ENCODE measurements at regions not wholly inside any gene's neighbourhood (a gene's known extent, or its start where the extent isn't known, plus 50 kb on each side); places are given as distances from the start of the nearest gene placed in this dataset.

DNA sequence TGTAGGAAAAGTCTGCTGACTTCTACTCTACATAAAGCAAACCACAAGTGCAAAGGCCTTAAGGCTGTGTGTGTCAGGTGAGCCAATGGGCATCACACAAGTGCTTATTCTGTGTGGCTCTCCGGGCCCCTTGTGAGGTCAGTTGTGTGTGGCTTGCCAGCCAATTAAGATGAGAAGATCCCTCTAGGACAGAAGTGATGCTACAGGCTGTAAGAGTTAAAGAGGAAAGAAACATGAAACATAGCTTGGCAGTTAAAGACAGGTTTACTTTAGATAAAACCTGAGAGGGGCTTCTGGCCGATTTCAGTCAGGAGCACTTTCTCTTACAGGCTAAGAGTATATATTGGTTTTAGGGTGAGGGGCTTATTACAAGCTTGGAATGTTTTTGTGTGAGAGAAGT, 242.4 kb downstream of the NFATC2 start:
- no peak overlapping the region for H3K4me3 ChIP-seq (replicated peaks in 1 of 4; ENCODE audit: control extremely low read depth in 1 of 4, insufficient read depth in 1 of 4, low read depth in 3 of 4, low read length in 4 of 4)
- H3K4me1 ChIP-seq (ENCODE audit: control insufficient read depth, extremely low read depth, insufficient read depth, low read length): no peaks in the 10 kb centered on the region
- no peaks in the 10 kb centered on the region for H3K27me3 ChIP-seq (ENCODE audit: control insufficient read depth, insufficient read depth, low read length)
- no peaks in the 10 kb centered on the region for H4K20me1 ChIP-seq (ENCODE audit: control insufficient read depth, extremely low read depth, insufficient read depth, low read length)
- H3K79me2 ChIP-seq (ENCODE audit: control insufficient read depth, insufficient read depth, low read length): no peaks in the 10 kb centered on the region
- H3K36me3 ChIP-seq (ENCODE audit: control insufficient read depth, insufficient read depth, low read length): no peaks in the 10 kb centered on the region
- H3K9ac ChIP-seq (ENCODE audit: insufficient read depth, low read length): no peak overlapping the region
- no peak overlapping the region for H3K4me2 ChIP-seq (ENCODE audit: extremely low read depth, insufficient read depth, low read length)
- H2AFZ ChIP-seq (ENCODE audit: low read length): no peak overlapping the region
- no peak for DNase-seq (ENCODE audit: low read depth in 2 of 2)
- TF ChIP-seq, protein P1, sequence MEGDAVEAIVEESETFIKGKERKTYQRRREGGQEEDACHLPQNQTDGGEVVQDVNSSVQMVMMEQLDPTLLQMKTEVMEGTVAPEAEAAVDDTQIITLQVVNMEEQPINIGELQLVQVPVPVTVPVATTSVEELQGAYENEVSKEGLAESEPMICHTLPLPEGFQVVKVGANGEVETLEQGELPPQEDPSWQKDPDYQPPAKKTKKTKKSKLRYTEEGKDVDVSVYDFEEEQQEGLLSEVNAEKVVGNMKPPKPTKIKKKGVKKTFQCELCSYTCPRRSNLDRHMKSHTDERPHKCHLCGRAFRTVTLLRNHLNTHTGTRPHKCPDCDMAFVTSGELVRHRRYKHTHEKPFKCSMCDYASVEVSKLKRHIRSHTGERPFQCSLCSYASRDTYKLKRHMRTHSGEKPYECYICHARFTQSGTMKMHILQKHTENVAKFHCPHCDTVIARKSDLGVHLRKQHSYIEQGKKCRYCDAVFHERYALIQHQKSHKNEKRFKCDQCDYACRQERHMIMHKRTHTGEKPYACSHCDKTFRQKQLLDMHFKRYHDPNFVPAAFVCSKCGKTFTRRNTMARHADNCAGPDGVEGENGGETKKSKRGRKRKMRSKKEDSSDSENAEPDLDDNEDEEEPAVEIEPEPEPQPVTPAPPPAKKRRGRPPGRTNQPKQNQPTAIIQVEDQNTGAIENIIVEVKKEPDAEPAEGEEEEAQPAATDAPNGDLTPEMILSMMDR (conservative IDR thresholded peaks at IDR 0.05 in 1 of 2, IDR thresholded peaks at IDR 0.05 in 1 of 2; ENCODE audit: low read depth in 1 of 2, low read length in 2 of 2): no peak
- no peak for TF ChIP-seq EZH2 (IDR thresholded peaks at IDR 0.05; ENCODE audit: low read length, missing control alignments)
- H3K27ac ChIP-seq (ENCODE audit: insufficient read depth, low read length): no peak overlapping the region
- no peaks in the 10 kb centered on the region for H3K9me3 ChIP-seq (ENCODE audit: control insufficient read depth, insufficient read depth, low read depth, low read length)

DNA sequence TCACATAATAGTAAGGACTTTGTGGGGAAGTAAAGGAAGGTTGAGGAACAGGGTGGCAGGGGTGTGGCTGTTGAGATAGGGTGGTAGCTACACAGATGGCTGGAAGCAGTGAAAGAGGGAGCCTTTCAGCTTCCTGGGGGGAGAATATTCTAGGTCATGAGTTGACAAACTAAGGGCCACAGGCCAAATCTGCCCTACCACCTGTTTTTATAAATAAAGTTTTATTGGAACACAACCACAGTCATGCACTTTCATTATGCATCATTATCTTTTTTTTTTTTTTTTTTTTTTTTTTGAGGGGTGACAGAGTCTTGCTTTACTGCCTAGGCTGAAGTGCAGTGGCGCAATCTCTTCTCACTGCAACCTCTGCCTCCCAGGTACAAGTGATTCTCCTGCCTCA, 243.1 kb downstream of the NFATC2 start:
- no peaks in the 10 kb centered on the region for H3K4me1 ChIP-seq (ENCODE audit: control insufficient read depth, extremely low read depth, insufficient read depth, low read length)
- H4K20me1 ChIP-seq (ENCODE audit: control insufficient read depth, extremely low read depth, insufficient read depth, low read length): no peaks in the 10 kb centered on the region
- TF ChIP-seq, protein P1 (conservative IDR thresholded peaks at IDR 0.05 in 1 of 2, IDR thresholded peaks at IDR 0.05 in 1 of 2; ENCODE audit: low read depth in 1 of 2, low read length in 2 of 2): no peak
- TF ChIP-seq EZH2 (IDR thresholded peaks at IDR 0.05; ENCODE audit: low read length, missing control alignments): no peak
- no peak overlapping the region for H3K4me3 ChIP-seq (replicated peaks in 1 of 4; ENCODE audit: control extremely low read depth in 1 of 4, insufficient read depth in 1 of 4, low read depth in 3 of 4, low read length in 4 of 4)
- no peak overlapping the region for H3K27ac ChIP-seq (ENCODE audit: insufficient read depth, low read length)
- H3K36me3 ChIP-seq (ENCODE audit: control insufficient read depth, insufficient read depth, low read length): no peaks in the 10 kb centered on the region
- H3K27me3 ChIP-seq (ENCODE audit: control insufficient read depth, insufficient read depth, low read length): no peaks in the 10 kb centered on the region
- H2AFZ ChIP-seq (ENCODE audit: low read length): no peak overlapping the region
- H3K9me3 ChIP-seq (ENCODE audit: control insufficient read depth, insufficient read depth, low read depth, low read length): no peaks in the 10 kb centered on the region
- H3K79me2 ChIP-seq (ENCODE audit: control insufficient read depth, insufficient read depth, low read length): no peaks in the 10 kb centered on the region
- DNase-seq (ENCODE audit: low read depth in 2 of 2): no peak
- H3K9ac ChIP-seq (ENCODE audit: insufficient read depth, low read length): no peak overlapping the region
- no peak overlapping the region for H3K4me2 ChIP-seq (ENCODE audit: extremely low read depth, insufficient read depth, low read length)

DNA sequence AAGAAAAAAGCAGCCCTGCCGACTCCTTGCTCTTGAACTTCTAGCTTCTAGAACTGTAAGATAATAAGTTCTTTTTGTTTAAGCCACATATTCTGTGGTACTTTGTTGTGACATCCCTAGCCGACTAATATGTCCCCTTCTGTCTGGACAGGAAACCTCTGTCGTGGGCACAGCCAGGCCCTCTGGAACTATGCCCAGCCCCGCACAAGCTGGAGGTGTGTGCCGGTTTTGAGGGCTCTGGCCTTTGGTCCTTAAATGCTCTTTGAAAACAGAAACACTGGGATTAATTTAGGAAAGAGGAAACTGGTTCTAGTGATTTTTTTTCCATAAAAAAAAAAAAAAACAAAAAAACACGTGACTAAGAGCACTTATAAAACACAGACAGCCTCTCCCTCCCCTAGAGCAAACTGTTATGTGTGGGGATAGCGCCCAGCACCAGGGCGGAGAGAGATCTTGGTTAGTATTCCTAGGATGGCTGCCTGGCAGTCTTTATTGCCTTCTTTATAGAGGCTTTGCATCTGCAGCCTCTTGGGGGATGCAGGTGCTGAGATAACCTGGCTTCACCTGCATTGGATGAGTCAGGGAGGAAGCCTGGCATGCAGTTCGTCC, 244.3 kb downstream of the NFATC2 start:
- no peaks in the 10 kb centered on the region for H3K79me2 ChIP-seq (ENCODE audit: control insufficient read depth, insufficient read depth, low read length)
- no peak for DNase-seq (ENCODE audit: low read depth in 2 of 2)
- H3K4me3 ChIP-seq (replicated peaks in 1 of 4; ENCODE audit: control extremely low read depth in 1 of 4, insufficient read depth in 1 of 4, low read depth in 3 of 4, low read length in 4 of 4): no peak overlapping the region
- no peak overlapping the region for H2AFZ ChIP-seq (ENCODE audit: low read length)
- no peaks in the 10 kb centered on the region for H4K20me1 ChIP-seq (ENCODE audit: control insufficient read depth, extremely low read depth, insufficient read depth, low read length)
- H3K36me3 ChIP-seq (ENCODE audit: control insufficient read depth, insufficient read depth, low read length): no peaks in the 10 kb centered on the region
- no peaks in the 10 kb centered on the region for H3K4me1 ChIP-seq (ENCODE audit: control insufficient read depth, extremely low read depth, insufficient read depth, low read length)
- H3K9ac ChIP-seq (ENCODE audit: insufficient read depth, low read length): no peak overlapping the region
- H3K9me3 ChIP-seq (ENCODE audit: control insufficient read depth, insufficient read depth, low read depth, low read length): no peaks in the 10 kb centered on the region
- H3K27me3 ChIP-seq (ENCODE audit: control insufficient read depth, insufficient read depth, low read length): no peaks in the 10 kb centered on the region
- H3K4me2 ChIP-seq (ENCODE audit: extremely low read depth, insufficient read depth, low read length): no peak overlapping the region
- H3K27ac ChIP-seq (ENCODE audit: insufficient read depth, low read length): no peak overlapping the region
- TF ChIP-seq, protein P1 (conservative IDR thresholded peaks at IDR 0.05 in 1 of 2, IDR thresholded peaks at IDR 0.05 in 1 of 2; ENCODE audit: low read depth in 1 of 2, low read length in 2 of 2): no peak
- no peak for TF ChIP-seq EZH2 (IDR thresholded peaks at IDR 0.05; ENCODE audit: low read length, missing control alignments)

Data from fibroblast of lung (primary cell).